Keratinocyte (primary cell): ENCODE measurements at regions not wholly inside any gene's neighbourhood (a gene's known extent, or its start where the extent isn't known, plus 50 kb on each side); places are given as distances from the start of the nearest gene placed in this dataset.

Source experiments
- CTCF ChIP-seq, 3 experiments: IDR thresholded peaks in 1 of 3; conservative IDR thresholded peaks in 1 of 3; optimal IDR thresholded peaks in 1 of 3; 2 replicates in 2 of 3; 3 replicates in 1 of 3; pipeline versions ENCODE3 to v1.5.1; 2011; ENCODE audit warnings: low read length in 3 of 3, mild to moderate bottlenecking in 3 of 3, moderate library complexity in 2 of 3, control low read depth in 1 of 3, inconsistent platforms in 1 of 3; ENCODE audit not compliant: insufficient read depth in 2 of 3; ENCODE audit errors: extremely low read depth in 1 of 3
- EZH2 ChIP-seq: IDR thresholded peaks from one replicate; pipeline ENCODE4 v1.6.1; 2012; ENCODE audit warnings: inconsistent platforms, mild to moderate bottlenecking, low read length, moderate library complexity

- no peak for TF ChIP-seq EZH2
- no peak for TF ChIP-seq CTCF (optimal IDR thresholded peaks at IDR 0.05 in 1 of 3, IDR thresholded peaks at IDR 0.05 in 1 of 3, conservative IDR thresholded peaks at IDR 0.05 in 1 of 3; ENCODE audit: extremely low read depth in 1 of 3, insufficient read depth in 2 of 3, low read length in 3 of 3)
Observed at GRCh38 chr6:166087852-166088251, 79.8 kb downstream of the TBXT start.
